ENCODE measurements at regions not wholly inside any gene's neighbourhood (a gene's known extent, or its start where the extent isn't known, plus 50 kb on each side); places are given as distances from the start of the nearest gene placed in this dataset.

DNA sequence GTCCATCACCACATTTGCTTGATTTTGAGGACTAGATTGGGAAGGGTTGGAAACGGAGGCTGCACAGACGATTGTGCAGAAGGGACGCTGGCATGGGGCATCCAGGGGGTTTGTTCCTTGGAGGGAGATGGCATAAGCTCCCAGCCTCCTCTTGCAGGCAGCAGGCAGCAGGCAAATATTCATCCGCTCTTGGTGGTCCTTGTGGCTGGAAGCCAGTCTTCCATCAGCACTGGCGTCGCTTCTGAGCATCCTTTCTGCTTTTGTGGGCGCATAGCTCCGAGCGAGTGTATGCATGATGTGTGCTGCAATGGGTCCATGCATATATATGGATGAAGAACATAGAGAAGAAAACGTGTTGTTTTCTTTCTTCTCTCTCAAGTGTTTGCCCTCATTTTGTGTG lies 166.1 kb upstream of the NTM start:
- Histone ChIP-seq H3K4me1 (no peaks in the 10 kb centered on the region), H3K36me3 (no peaks in the 10 kb centered on the region), H3K27ac (no peak overlapping the region)

DNA sequence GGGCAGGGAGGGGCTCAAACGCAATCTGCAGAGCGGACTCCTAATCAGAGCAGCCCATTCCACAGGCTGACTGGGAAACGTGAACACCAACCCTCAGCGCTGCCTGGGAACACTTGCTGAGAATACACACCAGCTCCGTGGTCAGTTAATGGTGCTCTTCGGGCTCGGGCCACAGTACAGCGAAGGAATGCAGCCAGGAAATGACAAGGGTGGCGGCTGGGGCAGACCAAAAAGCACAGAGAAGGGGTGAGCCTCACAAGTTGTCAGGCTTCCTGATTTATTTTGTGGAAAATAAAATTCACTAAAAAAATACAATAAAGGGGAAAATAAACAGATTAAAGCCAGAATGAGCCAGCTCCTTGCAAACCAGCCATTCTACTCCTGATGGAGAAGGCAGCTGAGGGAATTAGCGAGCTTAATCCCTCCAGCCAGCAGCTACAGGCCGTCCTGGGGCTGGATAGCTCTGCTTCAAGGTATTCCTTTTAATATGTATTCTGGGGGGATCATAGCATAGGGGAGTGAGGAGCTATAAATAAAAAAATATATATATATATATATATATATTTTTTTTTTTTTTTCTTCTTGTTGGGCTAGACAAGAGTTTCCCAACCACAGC lies 165.5 kb upstream of the NTM start:
- no peaks in the 10 kb centered on the region for H3K4me1 ChIP-seq
- no peak overlapping the region for H3K27ac ChIP-seq
- H3K27me3 ChIP-seq = no peaks in the 10 kb centered on the region
- H3K36me3 ChIP-seq = no peaks in the 10 kb centered on the region
- DNase-seq = no peak
- no peaks in the 10 kb centered on the region for H3K9me3 ChIP-seq (replicated peaks)
- no peak overlapping the region for H3K4me3 ChIP-seq

More for the DNA sequence above, 166.1 kb upstream of the NTM start:
- no peak overlapping the region for H3K4me3 ChIP-seq
- DNase-seq = no peak
- no peaks in the 10 kb centered on the region for H3K27me3 ChIP-seq
- H3K9me3 ChIP-seq (replicated peaks) = no peaks in the 10 kb centered on the region

DNA sequence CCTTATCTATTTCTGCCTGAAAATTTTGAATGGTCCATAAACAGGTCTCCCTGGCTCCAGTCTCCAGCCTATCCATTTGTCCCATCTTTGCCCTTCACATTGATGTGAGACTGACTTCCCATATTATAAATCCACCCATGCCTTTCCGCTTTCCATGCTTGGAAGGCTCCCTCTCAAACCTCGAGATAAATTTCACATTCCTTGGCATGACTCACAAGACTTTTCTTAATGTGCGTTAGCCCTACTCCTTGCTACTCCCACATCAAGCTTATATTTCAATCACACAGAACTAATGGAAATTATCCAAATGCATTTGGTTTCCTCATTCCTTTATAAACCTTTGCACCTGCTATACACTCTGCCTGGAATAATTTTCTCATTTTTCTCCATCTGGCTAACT lies 163.7 kb upstream of the NTM start:
- no peak overlapping the region for H3K27ac ChIP-seq
- no peak for DNase-seq
- no peaks in the 10 kb centered on the region for H3K4me1 ChIP-seq
- H3K9me3 ChIP-seq (replicated peaks) = no peaks in the 10 kb centered on the region
- no peak overlapping the region for H3K4me3 ChIP-seq
- H3K27me3 ChIP-seq = no peaks in the 10 kb centered on the region
- no peaks in the 10 kb centered on the region for H3K36me3 ChIP-seq

DNA sequence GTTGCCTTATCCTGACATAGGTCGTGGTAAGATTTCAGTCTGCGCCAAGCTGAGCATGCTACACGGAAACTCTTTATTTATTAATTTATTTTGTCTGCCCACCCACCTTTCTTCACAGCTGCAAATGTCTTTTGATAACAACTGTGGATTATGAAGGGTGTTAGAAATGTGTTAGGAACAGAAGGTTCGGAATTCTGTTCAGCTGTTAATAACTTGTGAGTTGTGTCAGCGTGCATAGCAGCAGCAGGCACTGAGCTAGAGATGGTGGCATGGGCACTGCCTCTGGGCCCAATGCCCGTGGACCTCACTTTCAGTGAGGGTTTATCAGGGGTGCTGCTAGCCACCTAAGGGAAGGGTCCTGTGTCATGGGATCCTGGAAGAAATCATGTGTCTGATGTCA lies 162.5 kb upstream of the NTM start:
- Histone ChIP-seq H3K27ac (no peak overlapping the region), H3K4me1 (no peaks in the 10 kb centered on the region), H3K36me3 (no peaks in the 10 kb centered on the region), H3K4me3 (no peak overlapping the region), H3K9me3 (replicated peaks) (no peaks in the 10 kb centered on the region), H3K27me3 (0 out of 2 replicates have a peak, but pooled peaks cover 2% of the 10 kb centered on the region)
- no peak for DNase-seq

DNA sequence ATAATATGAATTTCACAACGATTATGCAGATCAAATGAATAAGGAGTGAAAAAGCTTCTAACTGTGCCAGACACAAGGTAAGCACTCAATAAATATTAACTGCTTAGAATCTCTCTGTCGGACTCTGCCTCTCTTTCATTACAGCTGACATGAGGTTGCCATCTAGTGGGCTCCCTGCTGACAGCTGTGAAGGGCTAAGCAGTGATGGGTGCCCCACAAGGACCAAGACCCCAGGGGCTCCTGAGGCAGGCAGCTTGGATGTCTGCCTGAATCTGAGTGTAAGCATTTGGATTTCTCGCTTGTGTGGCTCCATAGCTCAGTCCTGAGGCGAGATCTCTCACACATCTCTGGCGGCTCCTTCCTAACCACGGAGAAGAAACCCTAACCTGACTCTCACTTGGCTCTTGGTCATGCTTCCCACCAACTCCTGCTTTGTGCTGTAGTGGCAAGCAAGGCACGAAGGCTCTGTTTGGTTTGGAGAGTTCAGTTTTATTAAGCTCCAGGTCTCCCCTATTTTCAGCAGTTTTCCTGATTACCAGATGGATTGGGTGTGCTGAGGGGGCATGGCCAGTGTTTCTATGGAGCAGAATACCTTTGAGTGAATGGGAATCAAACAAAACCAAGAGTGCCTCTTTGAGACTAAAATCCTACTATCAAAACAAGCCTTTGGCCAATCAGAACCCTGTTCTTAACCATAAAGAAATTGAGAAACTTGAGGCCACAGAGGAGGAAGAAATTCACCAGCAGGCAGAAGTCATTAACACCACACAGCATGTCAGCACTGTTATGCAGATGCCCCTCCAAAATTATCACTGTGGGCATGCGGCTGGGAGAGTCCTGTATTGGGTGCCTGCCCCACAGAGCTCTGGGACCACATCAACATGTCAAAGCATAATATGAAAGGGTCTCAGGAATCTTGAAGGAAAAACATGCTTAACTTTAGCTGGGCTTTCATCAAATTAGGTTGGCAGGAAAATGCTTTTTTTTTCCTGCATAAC lies 152.8 kb upstream of the NTM start:
- H3K36me3 ChIP-seq = no peaks in the 10 kb centered on the region
- H3K9me3 ChIP-seq (replicated peaks) = no peaks in the 10 kb centered on the region
- H3K4me1 ChIP-seq = no peaks in the 10 kb centered on the region
- no peak overlapping the region for H3K27ac ChIP-seq
- no peak overlapping the region for H3K4me3 ChIP-seq
- DNase-seq = peak in 1 of 2 experiments; percentile 6
- H3K27me3 ChIP-seq = 0 out of 2 replicates have a peak, but pooled peaks cover 2% of the 10 kb centered on the region

DNA sequence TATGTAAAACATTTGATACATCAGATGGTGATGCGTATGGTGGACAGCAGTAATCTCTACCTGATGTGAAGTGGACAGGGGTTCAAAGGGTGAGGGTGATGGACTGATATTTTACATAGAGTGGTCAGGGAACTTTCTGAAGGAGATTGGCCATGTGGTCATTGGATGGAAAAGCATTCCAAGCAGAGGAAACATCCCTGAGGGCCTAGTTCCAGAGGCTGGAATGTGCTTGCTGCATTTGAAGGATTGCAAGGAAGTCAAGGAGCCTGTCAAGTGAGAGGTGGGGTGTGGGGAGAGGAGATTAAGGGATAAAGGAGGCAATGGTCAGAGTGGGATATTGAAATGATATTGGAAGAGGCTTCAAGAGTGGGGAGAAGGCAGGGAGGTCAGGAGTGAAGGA lies 151.9 kb upstream of the NTM start:
- Histone ChIP-seq H3K4me3 (no peak overlapping the region), H3K27ac (no peak overlapping the region), H3K27me3 (no peaks in the 10 kb centered on the region), H3K36me3 (no peaks in the 10 kb centered on the region), H3K4me1 (no peaks in the 10 kb centered on the region), H3K9me3 (replicated peaks) (no peaks in the 10 kb centered on the region)
- no peak for DNase-seq

DNA sequence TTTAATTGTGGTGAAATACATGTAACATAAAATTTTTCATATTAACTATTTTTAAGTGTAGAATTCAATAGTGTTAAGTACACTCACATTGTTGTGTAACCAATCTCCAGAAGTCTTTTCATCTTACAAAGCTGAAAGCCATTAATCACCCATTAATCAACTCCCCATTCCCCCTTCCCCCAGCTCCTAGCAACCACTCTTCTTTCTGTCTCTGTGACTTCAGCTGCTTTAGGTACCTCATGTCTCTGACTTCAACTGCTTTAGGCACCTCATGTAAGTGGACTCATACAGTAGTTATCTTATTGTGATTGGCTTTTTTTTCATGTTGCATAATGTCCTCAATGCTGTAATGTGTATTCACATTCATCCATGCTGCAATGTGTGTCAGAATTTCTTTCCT lies 150.8 kb upstream of the NTM start:
- Histone ChIP-seq H3K4me1 (no peaks in the 10 kb centered on the region), H3K9me3 (replicated peaks) (no peaks in the 10 kb centered on the region), H3K27ac (no peak overlapping the region), H3K27me3 (no peaks in the 10 kb centered on the region), H3K36me3 (no peaks in the 10 kb centered on the region), H3K4me3 (no peak overlapping the region)
- no peak for DNase-seq

DNA sequence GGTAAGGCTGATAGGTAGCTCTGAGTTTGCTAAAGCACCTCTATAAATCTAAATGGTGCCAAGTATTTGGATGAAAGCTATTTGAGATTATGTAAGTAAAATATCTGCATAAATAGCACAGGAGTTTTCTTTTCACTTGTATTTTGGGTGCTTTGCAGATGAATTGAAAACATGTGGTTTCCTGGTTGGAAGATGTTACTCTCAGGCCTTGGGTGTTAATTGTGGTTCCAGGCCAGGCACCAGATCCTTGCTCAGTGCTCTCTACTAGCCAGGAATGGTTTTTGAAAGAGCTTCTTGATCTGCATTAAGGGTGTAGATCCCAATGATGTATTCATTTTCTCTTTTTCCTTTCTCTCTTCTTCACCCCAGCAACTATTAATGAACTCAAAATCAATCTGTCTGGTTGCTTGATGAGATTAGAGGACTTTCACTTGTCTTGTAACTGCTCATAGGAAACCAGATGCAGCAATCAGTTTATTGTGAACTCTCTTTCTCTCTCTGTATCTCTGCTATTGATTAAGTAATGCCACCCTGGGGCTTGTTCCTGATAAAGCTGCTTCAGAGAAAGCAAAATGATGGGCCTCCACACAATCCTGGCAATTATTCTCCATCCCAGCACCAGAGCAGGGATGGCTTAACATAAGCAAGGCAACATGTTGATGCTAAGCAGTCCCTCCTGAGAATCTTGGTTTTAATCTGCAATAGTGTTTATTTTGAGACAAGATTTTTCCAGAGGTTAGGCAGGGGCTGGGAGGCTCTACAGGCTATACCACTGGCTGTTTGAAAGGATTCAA lies 147.0 kb upstream of the NTM start:
- H3K27me3 ChIP-seq = no peaks in the 10 kb centered on the region
- H3K36me3 ChIP-seq = no peaks in the 10 kb centered on the region
- no peaks in the 10 kb centered on the region for H3K9me3 ChIP-seq (replicated peaks)
- no peak for DNase-seq
- no peak overlapping the region for H3K4me3 ChIP-seq
- no peaks in the 10 kb centered on the region for H3K4me1 ChIP-seq
- H3K27ac ChIP-seq = no peak overlapping the region

DNA sequence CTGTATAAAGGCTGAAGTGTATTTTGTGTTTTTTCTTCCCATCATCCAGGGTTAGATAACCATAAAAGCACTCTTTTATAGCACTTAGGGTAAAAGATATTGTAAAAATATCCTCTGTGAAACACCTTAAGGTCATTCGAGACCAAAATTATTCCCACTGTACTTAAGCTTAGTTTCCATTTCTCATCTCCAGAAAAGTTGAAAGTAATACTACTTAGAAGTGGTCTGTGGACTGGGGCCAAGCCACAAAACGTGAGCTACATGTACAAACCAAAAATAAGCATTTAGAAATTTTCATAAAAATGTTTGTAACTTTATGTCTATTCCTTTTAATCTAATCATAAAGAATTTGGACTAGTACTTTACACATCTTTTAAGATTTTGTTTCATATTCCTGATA lies 142.0 kb upstream of the NTM start:
- H3K36me3 ChIP-seq = no peaks in the 10 kb centered on the region
- H3K27me3 ChIP-seq = no peaks in the 10 kb centered on the region
- H3K4me3 ChIP-seq = no peak overlapping the region
- H3K27ac ChIP-seq = no peak overlapping the region
- H3K4me1 ChIP-seq = no peaks in the 10 kb centered on the region
- no peaks in the 10 kb centered on the region for H3K9me3 ChIP-seq (replicated peaks)
- no peak for DNase-seq

DNA sequence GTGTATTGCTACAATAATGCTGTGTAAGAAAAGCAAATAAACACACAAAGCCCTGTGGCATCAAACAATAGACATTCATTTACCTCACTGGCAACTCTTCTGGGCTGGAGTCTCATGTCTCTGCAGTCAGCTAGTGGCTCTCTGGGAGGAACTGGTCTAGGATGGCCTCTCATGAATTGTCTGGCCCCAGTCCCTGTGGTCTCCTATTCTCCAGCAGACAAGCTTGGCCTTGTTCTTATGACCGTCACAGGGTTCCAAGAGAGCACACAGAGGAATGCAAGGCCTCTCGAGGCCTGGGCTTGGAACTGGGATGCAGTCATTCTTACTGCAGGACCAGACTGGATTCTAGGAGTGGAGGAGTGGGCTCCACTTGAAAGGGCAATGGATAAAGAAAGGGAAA lies 141.2 kb upstream of the NTM start:
- Histone ChIP-seq H3K27me3 (no peaks in the 10 kb centered on the region), H3K36me3 (no peaks in the 10 kb centered on the region), H3K9me3 (replicated peaks) (no peaks in the 10 kb centered on the region), H3K27ac (no peak overlapping the region), H3K4me3 (no peak overlapping the region), H3K4me1 (no peaks in the 10 kb centered on the region)
- no peak for DNase-seq

DNA sequence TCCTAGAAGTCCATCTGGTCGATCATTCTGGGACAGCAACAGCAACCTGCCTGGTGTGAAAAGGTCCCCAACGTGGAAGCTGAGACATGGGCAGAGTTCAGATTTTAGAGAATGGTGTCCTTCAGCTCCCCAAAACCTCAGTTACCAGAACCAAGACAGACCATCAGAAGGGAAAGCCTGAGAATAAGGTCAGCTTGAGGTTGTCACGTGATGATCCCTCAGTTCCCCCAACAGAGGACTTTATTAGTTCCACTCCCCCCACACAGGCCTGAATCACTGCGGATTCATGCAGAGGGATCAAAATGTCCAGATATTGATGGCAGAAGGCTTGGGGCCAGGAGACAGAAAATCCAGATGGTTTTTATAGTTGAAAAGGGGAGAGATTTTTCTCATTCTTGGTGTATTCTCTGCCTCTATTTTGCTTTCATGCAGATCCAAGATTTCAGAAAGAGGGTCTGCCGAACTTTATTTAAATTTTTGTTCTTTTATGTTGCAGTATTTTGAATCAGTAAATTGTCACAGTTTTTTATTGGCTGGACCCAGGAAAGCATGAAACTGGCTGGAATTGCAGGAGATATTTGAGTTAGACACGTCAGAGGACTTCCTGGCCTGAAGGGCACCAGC lies 139.0 kb upstream of the NTM start:
- no peak overlapping the region for H3K4me3 ChIP-seq
- no peak for DNase-seq
- H3K27me3 ChIP-seq = no peaks in the 10 kb centered on the region
- H3K36me3 ChIP-seq = no peaks in the 10 kb centered on the region
- H3K4me1 ChIP-seq = no peaks in the 10 kb centered on the region
- H3K27ac ChIP-seq = no peak overlapping the region
- H3K9me3 ChIP-seq (replicated peaks) = no peaks in the 10 kb centered on the region

DNA sequence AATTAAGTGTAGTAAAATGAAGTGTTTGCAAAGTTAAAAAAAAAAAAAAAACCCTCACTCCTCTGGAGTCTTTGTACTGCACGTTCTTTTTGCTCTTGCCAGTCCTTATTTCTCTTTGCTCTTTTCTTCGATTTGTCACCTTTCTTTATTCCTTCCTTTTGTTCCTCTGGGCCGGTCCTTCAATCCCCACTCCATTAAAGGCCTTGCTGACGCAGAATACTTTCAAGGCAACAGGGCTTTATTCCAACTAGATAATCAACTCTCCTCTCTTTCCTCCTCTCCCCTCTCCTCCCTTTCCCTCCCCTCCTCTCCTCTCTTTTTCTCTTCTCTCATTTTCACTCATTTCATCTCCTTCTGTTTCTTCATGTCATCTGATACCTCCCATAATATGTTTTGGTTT lies 138.2 kb upstream of the NTM start:
- Histone ChIP-seq H3K4me3 (no peak overlapping the region), H3K36me3 (no peaks in the 10 kb centered on the region), H3K4me1 (no peaks in the 10 kb centered on the region), H3K27ac (no peak overlapping the region), H3K9me3 (replicated peaks) (no peaks in the 10 kb centered on the region), H3K27me3 (no peaks in the 10 kb centered on the region)
- no peak for DNase-seq

DNA sequence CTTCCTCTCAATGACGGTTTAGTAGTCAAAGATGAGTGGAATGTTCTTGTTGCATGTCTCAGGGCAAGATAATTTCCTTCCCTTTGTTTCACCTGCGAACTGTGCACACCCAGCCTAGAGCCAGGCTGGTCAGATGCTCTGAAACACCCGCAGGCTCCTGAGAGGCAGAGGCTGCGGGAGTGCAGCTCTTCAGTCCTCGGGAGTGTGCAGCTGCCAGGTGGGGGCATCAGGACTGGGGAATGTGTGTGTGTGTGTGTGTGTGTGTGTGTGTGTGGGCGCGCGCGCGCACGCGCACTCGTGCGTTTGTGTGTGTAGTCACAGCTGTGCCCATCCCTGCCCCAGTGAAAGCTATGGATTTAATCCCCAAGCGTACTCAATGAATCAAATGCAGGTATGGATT lies 136.2 kb upstream of the NTM start:
- Histone ChIP-seq H3K36me3 (no peaks in the 10 kb centered on the region), H3K4me1 (no peaks in the 10 kb centered on the region), H3K9me3 (replicated peaks) (no peaks in the 10 kb centered on the region), H3K4me3 (no peak overlapping the region), H3K27me3 (no peaks in the 10 kb centered on the region), H3K27ac (no peak overlapping the region)
- DNase-seq = no peak

DNA sequence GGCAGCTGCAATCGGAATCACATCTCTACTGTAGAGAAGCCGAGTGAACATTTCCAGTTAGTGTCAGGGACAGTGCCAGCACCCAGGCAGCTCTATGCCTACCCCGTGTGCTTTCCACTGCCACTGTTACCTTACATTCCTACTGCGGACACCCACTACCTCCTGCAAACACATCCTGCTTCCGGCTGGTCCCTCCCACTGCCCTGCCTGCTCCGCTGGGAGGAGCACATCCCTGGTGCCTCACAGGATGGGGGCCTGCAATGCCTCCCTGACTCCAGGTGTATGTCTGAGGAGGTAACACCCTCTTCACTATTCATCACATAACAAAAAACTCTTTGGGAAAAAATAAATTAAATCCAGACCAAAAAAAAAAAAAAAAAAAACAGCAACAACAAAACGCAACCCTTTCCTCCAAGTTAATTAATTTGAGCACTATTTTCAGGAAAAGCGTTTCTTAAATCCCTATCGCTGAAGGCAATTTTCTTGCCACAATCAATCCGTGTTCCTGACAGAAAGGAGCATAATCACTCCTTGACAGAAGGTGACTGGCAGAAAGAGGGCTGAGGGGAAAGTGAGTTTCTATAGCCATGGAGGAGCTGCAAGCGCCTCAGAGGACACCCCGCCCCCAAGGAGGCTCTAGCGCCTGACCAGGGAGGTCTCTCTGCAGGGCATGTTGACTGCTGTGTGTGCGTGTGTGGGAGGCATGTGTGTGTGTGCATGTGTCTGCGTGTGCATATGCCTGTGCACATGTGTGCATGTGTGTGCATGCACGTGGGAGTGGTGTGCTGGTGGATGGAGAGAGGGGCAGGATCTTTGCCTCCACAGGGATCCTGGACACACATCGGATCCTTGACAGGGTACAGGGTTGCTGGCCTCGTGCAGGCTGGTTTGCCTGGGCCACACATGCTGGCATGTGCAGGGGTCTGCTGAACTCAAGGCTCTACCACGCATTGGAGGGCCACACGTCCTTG lies 134.8 kb upstream of the NTM start:
- no peak overlapping the region for H3K27ac ChIP-seq
- H3K27me3 ChIP-seq = no peaks in the 10 kb centered on the region; the same call in 1 of the 2 replicates
- H3K4me3 ChIP-seq = no peak overlapping the region
- no peaks in the 10 kb centered on the region for H3K9me3 ChIP-seq (replicated peaks)
- H3K36me3 ChIP-seq = no peaks in the 10 kb centered on the region
- H3K4me1 ChIP-seq = no peaks in the 10 kb centered on the region
- no peak for DNase-seq

Data from SJCRH30 (cell line).